ENCODE measurements at regions not wholly inside any gene's neighbourhood (a gene's known extent, or its start where the extent isn't known, plus 50 kb on each side); places are given as distances from the start of the nearest gene placed in this dataset.

DNA sequence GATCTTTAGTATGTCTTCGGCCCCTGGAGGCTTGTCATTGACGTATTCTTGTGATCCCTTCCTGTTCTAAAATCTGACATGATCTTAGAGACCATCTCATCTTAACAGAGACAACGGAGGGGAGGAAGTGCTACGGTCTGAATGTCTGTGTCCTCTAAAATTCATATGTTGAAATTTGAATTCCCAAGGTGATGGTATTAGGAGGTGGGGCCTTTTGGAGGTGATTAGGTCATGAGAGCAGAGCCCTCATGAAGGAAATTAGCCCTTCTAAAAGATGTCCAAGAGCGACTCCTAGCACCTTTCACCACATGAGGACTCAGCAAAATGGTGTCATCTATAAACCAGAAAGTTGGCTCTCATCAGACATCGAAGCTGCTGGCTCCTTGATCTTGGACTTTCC is 233.2 kb upstream of the CMC1 start:
- FAIRE-seq (no peak), DNase-seq (ENCODE audit: insufficient read length, low spot score) (no peak)
- no peak for TF ChIP-seq POLR2A (IDR thresholded peaks at IDR 0.05; ENCODE audit: low read depth, low read length)

DNA sequence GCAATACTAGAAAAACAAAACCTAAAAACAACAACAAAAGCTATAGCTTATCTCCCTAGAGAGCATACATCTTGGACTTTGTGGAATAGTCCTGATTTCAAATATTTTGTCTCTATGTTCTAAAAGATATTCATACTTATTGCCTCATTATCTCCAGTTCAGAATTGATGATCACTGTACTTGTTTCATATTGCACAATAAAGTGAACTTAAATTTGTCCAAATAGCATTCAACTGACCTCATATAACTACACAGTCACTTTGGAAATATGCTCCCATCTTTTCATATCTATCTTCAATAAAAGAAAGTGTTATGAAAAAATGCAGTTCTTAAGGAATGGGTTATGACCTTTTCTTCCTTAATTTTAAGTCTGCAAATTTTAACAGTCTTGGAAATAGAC is 228.6 kb upstream of the CMC1 start:
- FAIRE-seq (no peak), DNase-seq (ENCODE audit: insufficient read length, low spot score) (no peak)
- no peak for TF ChIP-seq POLR2A (IDR thresholded peaks at IDR 0.05; ENCODE audit: low read depth, low read length)

DNA sequence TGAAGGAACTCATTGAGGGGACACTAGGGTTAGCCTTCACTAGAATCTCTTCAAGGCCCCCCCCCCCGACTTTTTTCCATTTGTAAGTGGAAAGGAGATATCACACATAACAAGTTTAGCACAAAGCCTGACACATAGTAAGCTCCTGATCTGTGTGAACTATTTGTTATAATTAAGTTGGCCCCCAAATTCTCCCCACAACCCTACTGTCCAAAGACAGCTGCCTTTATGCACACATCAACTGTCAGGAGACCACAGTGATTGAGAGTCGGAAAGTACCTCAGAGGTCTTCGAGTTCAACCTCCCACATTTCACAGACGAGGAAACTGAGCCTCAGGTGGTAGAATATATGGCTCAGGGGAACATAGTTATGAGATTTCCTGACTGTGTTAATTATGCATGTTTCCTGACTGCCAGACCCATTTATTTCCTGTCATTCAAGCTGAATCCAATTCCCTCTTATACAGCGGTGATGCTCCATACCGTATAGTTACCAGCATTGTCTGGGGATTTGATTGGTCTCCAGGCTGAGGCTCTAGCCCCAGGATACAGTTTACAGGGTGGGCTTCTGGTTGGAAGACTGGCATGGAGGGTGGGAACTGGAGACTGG is 227.4 kb upstream of the CMC1 start:
- no peak for DNase-seq (ENCODE audit: insufficient read length, low spot score)
- no peak for FAIRE-seq
- TF ChIP-seq POLR2A (IDR thresholded peaks at IDR 0.05; ENCODE audit: low read depth, low read length): no peak

DNA sequence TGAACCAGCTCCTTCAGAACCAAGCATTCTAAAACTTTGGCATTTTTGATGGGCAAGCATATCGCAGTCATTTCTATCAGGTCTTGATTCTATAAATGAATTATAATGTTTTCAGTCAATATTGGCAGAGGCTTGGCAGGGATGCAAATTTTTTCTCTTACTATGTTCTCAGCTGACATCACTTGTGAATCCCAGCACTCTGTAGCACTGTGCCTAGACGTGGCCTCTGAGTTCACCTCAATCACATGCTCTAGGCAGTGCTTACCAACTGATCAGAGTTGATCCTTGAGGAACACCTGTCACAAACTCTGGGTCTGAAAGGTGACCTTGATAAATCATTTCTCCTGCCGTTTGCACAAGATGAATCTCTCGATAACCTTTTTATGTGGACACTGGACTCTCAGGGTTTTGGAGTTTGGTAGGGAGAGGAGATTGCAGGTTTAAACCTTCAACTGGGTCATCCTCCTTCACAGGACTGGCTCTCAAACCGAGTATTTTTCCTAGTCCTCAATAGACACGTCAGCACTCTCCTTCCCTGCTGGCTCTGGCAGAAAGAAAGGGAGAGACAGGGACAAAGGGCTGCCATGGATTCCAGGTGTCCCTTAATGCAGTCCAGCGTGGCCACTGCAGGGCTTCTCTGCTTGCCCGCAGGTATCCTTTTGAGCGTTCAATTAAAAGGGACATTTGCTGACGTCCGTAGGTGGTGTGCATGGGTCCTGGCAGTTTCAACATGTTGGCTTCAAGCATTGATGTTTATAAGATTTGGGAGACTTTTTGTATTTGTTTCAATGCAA is 222.3 kb upstream of the CMC1 start:
- FAIRE-seq (no peak), DNase-seq (ENCODE audit: insufficient read length, low spot score) (no peak)
- no peak for TF ChIP-seq POLR2A (IDR thresholded peaks at IDR 0.05; ENCODE audit: low read depth, low read length)

DNA sequence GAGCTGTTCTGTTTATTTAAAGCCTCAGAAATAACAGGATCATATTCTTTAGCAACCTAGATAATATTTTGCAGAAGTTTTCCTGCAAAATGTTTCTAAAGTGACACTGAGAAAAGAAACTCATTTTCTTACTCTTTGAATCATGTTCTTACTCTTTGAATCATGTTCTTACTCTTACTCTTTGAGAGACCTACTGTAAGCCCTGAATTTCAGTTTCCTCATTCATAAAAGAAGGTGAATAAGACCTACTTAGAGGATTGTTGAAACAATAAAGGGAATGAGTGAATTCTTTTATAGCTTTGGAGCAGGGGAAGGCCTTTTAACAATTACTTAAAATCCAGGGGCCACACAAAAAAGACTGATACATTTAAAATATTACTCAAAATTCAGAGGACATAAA is 221.7 kb upstream of the CMC1 start:
- TF ChIP-seq POLR2A (IDR thresholded peaks at IDR 0.05; ENCODE audit: low read depth, low read length): no peak
- FAIRE-seq (no peak), DNase-seq (ENCODE audit: insufficient read length, low spot score) (no peak)

DNA sequence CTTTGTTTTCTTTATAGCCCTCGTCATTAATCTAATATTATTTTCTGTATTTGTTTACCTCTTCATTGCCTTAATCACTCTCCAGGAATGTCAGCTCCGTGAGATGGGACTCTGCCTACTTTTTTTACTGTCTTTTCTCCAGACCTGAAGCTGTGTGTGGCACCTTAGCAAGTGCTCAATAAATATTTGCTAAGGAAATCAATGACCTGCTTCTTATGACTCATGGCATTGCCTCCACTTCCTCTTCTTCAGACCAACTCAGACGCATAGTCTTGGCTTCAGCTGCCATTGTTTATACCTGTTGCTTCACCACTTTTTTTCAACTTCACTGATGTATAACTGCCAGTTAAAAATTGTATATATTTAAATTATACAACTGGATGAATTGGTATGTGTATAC is 218.5 kb upstream of the CMC1 start:
- no peak for FAIRE-seq
- DNase-seq (ENCODE audit: insufficient read length, low spot score): no peak
- TF ChIP-seq POLR2A (IDR thresholded peaks at IDR 0.05; ENCODE audit: low read depth, low read length): no peak

DNA sequence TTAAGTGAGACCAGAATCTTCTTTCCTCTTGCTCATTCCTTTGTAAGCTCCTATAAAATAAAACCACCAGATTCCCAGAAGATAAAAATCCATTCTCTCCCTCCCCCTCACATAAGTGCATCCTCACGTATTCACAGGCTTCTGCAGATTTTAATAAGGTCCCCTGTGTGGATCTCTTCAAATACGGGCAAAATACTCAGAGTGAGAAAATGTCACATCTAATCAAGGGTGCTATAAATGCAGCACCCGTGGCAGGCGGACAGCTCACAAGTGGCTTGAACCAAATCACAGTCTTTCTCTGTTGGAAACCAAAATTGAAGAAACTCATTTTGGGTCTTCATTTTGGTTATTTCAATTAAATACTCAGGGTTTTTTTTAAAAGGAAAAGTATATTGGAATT is 212.9 kb upstream of the CMC1 start:
- DNase-seq (ENCODE audit: insufficient read length, low spot score) (no peak), FAIRE-seq (no peak)
- no peak for TF ChIP-seq POLR2A (IDR thresholded peaks at IDR 0.05; ENCODE audit: low read depth, low read length)

DNA sequence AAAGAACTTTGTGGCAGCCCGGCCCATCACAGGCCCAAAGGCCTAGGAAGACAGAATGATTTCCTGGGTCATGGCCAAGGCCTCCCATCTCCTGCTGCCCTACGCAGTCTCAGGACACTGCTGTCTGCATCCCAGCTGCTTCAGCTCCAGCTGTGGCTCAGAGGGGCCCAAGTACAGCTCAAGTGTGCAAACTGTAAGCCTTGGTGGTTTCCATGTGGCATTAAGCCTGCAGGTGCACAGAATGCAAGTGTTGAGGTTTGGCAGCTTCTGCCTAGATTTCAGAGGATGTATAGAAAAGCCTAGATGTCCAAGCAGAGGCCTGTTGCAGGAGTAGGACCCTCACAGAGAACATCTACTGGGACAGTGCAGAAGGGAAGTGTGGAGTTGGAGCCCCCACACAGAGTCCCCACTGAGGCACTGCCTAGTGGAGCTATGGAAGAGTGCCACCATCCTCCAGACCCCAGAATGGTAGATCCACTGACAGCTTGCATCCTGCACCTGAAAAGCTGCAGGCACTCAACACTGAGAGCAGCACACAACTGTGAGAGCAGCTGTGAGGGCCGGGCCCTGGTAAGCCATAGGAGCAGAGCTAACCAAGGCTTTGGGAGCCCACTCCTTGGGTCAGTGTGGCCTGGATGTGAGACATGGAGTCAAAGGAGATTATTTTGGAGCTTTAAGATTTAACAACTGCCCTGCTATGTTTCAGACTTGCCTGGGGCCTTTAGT is 208.2 kb upstream of the CMC1 start:
- no peak for FAIRE-seq

DNA sequence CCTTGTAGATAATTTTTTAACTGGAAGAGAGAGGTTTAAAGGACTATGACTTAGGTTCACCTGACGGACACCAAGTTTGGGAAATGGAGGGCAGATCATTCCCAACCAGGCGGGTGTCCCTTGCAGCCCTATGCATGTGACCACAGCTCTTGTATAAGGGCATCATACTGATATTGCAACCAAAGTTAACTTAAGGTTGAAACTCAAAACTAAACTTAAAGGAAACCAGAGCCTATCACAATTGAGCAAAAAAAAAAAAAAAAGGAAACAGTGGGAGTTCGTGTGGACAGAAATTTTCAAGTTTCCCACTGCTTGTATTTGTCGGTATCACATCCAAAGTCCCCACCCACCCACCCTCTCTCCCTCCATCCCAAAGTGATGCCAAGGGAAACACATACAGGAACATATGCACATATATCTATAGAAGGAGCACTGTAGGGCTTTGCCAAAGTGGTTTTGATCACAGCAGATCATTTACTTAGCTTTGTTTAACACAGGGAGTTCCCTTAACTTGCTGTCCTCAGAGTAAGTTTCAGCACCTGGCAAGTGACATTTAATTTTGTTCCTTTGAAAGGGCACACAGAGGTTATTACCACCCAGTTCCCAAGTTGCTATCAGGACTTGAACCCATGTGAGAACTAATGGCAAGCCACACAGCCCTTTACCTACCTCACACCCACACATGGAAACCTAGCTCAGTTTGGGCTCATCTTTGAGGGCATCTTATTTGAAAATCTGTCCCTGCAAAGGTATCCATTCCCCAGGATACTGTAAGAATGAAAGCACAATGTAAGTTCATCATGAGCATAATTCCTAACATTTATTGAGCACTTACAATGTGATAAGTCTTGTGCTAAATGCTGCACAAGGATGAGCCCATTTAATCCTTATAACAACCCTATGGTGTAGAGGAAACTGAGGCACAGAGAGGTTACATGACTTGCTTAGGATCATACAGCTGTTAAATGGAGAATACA is 204.5 kb upstream of the CMC1 start:
- FAIRE-seq: no peak
- no peak for DNase-seq (ENCODE audit: insufficient read length, low spot score)
- TF ChIP-seq POLR2A (IDR thresholded peaks at IDR 0.05; ENCODE audit: low read depth, low read length): no peak

More for the DNA sequence above, 208.2 kb upstream of the CMC1 start:
- no peak for TF ChIP-seq POLR2A (IDR thresholded peaks at IDR 0.05; ENCODE audit: low read depth, low read length)
- no peak for DNase-seq (ENCODE audit: insufficient read length, low spot score)

DNA sequence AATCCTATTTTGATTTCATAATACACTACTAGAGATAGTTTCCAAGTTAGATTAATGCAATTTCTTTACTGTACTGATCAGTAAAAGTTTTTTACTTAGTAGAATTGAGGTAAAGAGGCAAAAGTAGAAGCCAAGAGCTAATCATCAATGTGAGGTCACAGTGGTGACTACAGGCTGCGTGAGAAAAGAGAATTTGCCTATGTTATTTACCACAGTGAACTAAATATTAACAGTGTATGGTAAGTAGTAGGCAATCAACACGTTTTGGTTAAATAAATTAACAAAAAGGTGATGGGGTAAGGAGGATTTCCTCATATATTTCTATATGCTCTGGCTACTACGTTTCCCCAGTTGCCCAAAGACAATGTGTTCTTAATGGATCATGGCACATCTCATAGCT is 202.2 kb upstream of the CMC1 start:
- FAIRE-seq: no peak
- no peak for TF ChIP-seq POLR2A (IDR thresholded peaks at IDR 0.05; ENCODE audit: low read depth, low read length)
- no peak for DNase-seq (ENCODE audit: insufficient read length, low spot score)

DNA sequence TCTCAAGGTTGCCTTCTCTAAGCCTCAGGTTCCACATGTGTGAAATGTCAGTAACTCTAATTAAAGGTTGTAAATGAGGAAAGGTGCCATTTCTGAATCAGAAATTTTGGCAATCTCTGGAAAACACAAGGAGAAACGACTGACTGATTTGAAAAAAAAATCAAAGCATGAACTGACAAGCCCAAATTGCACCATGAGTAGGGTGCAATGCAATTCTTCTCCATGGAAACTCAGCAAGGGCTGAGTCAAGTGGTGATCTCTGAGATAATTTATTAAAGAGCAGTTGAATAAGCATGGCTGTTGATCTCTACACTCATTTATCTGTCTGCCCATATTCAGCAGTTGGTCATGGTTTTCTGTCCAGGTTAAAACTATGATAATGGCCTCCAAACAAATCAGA is 201.6 kb upstream of the CMC1 start:
- TF ChIP-seq POLR2A (IDR thresholded peaks at IDR 0.05; ENCODE audit: low read depth, low read length): no peak
- FAIRE-seq (no peak), DNase-seq (ENCODE audit: insufficient read length, low spot score) (no peak)

DNA sequence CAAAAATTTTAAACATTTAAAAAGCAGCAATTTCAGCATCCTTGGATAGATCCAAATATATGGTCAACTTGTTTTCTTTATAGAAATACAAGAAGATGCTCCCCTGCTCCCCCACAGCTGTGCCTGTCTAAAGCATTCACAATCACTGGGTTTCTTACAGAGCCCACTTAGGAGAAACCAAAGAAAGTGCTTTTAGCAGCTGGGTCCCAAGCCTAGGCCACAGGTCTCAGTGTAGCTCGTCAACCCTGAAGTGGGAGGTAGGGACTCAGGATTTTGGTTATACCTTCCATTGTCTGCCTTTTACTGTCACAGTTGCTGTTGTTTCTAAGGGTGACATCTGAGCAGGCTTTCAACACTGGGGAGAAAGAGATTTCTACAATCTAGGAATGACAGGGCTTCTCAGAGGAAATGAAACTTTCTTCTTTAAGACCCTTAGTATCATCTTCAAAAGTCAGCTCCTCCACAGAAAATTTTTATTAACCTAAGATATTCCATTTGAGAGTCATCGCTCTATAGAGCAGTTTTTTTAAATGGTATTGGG is 199.3 kb upstream of the CMC1 start:
- no peak for TF ChIP-seq POLR2A (IDR thresholded peaks at IDR 0.05; ENCODE audit: low read depth, low read length)
- FAIRE-seq: no peak
- no peak for DNase-seq (ENCODE audit: insufficient read length, low spot score)

DNA sequence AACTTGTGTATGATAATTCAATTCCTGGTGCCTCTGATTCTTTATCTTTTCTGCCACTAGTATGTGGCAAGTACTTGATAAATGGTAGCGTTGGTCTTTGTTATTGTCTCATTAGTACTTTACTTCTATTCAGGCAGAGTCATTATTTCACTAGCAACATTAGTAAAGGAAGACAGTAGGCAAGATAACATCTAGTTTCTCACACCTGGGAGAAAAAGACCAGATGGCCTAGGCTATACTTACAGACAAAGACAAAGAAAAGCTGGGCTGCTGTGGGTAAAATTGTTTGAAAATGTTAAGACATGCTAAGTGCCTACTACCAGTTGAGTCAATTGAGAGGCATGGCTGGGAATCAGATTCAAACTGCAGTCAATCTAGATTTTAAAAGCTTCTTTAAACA is 198.7 kb upstream of the CMC1 start:
- no peak for FAIRE-seq
- no peak for TF ChIP-seq POLR2A (IDR thresholded peaks at IDR 0.05; ENCODE audit: low read depth, low read length)
- no peak for DNase-seq (ENCODE audit: insufficient read length, low spot score)
